HG03095 (cell line): ENCODE measurements at regions not wholly inside any gene's neighbourhood (a gene's known extent, or its start where the extent isn't known, plus 50 kb on each side); places are given as distances from the start of the nearest gene placed in this dataset.
"Not testable (repeated sequence)": the region's sequence is repeated elsewhere in the genome, so short reads cannot be mapped to it uniquely, and the experiment has no call there.

Experiments
- ATAC-seq: cut with Tn5 transposase; IDR thresholded peaks from one replicate; pipeline ENCODE4 v1.9.1; 2021; ENCODE audit warnings: moderate library complexity; ENCODE audit not compliant: unreplicated experiment

DNA sequence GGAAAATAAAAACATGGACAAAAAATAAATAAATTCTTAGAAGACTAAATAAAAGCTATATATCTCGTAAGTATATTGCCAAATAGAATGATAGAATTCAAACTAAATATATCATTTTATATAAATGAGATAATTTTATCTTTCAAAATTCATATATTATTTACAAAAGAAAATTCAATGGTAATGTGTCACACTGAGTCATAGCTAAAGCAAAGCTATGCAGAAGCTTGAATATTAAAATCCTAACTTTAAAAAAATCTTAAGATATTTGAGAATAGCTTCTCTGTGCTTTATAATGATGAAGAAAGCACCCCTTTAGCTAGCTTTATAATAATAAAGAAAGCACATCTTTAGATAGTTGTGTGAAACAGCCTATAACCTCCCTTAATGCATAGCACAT lies 1010.8 kb downstream of the OTOL1 start:
- no peak for ATAC-seq

DNA sequence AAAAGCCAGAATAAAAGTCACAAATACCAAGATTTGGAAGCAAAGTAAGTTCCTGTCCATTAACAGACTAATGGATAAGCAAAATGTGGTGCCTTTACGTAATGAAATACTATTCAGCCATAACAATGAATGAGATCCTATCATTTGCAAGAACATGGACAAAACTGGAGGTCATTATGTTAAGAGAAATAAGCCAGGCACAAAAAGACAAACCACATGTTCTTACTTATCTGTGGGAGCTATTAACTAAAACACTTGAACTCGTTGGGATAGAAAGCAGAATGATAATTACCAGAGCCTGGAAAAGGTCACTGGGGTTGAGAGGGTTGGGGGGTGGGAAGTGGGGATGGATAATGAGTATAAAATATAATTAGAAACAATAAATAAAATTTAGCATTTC lies 1015.9 kb downstream of the OTOL1 start:
- ATAC-seq: no peak

DNA sequence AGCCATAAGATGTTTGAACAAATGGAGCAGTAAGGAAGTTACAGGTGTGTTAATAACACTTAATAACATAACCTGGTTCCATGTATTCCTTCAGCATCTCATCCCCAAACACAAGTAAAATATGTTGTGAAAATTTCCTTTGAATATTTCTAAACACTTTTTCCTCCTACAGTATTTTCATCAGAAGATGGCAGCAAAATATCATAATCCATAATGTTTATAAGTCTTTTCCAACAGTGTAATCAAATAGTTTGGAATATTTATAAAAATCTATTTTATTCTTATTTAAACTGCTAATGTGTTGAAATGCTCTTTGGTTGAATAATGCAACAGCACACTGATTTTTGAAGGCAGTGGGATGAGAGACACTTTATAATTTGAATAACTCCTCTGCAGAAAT lies 1020.5 kb downstream of the OTOL1 start:
- ATAC-seq: no peak

DNA sequence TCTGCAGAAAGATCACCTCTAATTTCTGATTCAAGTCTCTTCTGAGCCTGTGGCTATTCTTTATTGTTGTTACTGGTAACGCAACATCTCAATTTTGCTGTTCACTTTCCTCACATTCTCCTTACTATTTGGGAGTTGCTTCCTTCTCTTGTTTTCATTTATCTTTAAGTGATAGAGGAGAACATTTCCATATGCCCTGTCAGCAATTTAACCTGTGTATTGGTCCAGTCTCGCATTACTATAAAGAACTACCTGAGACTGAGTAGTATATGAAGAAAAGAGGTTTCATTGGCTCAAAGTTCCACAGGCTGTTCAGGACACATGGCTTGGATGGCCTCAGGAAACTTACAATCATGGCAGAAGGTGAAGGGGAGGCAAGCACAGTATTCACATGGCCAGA lies 1025.1 kb downstream of the OTOL1 start:
- no peak for ATAC-seq

DNA sequence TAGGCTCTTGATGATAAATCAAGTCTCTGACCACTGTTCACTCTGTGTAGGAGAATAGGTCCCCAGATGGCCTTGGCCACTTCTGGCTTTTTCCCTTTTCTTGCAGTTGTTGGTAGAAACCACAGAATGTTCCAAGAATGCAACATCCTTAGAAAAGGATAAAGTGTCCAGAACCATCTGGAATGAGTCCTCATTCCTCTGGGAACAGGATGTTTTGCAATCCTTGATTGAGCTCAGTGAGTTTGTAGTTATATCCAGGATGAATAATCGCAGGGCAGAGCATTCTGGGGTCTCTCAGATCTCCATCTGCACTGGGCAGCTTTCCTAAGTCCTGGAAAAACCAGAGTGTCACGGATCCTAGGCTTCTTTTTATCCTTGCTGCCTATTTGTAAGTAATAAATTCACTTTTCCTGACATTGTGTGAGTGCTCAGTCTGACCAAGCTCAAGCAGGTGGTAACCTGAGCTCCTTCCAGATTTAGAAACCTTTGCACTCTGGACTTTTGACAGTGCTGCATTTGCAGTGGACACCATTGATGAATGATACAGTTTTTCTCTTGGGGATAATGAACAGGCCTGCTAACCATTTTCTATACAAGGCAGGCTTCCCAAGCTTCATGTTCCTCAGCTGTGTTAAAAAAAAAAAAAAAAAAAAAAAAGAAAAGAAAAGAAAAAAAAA lies 1028.6 kb downstream of the OTOL1 start:
- ATAC-seq: no peak

DNA sequence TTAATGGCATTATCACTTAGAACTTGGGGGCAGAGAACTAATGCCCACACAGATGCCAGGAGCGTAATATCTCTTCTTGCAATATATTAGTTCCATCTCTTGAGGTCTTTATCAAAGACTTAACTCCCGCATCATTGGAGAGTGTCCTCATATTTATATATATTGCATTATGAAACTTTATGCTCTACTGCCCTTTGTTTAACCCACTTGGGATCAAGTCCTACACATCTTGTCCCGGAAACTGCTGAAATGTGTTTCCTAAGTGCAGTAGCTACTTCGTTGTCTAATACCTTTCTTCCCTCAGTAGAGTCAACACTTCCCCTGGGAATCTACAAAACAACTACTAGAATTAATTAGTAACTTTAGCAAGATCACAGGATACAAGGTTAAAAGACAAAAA lies 1029.2 kb downstream of the OTOL1 start:
- ATAC-seq: no peak

DNA sequence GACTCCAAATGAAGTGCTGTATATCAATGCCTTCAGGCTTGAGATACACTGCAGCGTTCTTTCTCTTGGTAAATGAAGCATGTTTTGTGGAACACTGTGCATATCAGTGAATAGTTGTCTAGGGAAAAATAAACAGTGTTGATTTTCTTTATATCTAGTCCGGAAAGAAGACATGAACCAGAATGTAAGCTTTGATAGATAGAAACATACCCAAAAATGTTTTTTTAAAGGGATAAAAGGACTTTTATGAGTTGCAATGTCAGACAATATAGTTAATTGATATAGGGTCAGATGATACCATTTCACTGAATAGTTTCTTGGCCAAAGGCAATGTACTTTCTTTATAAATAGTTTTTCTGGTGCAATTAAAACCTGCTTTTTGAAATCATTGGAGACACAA lies 1037.8 kb downstream of the OTOL1 start:
- no peak for ATAC-seq

DNA sequence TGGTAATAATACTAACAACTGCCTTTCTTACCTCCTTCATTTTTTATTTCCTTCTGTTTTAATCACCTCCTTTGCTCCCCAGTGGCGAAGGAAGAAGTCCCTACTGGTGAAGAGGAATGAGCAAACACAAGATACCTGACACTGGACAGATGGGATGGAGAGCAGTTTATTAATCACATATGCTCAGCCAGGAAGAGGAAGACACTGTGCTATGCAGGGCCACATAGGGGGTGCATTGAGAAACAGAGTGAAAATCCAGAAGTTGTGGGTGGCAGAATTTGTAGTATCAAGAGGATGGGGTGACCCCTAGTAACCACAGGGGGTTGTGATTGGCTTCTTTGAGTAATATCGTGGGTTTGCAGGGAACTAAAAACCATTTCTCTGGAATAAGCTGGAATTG lies 1041.9 kb downstream of the OTOL1 start:
- no peak for ATAC-seq

DNA sequence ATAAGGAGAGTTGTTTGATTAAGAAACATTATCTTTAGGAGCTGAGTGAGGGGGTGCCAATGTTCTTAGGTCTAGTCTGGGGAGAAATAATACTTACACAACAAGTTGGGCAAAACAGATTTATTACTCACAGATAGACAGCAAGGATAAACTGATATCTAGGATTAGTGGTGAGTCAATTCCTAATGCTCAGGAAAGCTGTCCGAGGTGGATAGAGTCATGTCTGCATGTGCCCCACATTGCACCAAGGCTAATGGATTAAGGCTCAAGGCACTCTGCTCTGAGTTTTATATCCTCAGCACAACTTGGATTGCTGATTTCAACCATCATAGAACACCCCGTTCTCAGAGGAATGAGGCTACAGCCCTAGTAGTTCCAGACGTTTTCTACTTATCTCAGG lies 1042.3 kb downstream of the OTOL1 start:
- no peak for ATAC-seq

DNA sequence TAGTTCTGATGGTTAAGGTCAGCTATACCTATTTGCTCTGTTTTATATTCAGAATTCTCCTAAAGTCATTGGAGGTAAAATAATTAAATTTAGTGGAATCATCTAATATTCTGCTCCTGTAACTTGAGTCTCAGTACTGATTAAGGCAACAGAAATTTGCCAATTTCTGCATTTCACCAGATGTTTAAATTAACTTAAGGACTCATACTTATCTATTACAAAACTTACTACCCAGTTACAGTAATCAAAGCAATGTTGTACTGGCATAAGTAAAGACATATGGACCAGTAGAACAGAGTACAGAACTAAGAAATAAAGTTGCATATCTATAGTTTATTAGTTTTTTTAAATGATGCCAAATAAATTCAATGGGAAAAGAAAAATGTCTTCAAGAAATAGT lies 1043.8 kb downstream of the OTOL1 start:
- ATAC-seq: no peak

DNA sequence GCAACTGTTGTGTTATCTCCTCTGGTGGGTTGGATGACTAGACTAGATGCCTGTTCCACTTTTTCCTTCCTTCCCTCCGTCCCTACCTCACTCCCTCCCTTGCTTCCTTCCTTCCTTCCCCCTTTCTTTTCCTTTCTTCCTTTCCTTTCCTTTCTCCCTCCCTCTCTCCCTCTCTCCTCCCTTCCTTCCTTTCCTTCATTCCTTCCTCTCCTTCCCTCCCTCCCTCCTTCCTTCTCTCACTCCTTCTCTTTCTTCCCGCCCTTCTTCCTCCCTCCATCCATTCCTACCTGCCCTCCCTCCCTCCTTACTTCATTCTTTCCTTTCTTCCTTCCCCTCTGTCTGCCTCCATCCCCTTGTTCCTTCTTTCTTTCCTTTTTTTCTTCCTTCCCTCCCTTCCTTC lies 1045.3 kb downstream of the OTOL1 start:
- no peak for ATAC-seq

DNA sequence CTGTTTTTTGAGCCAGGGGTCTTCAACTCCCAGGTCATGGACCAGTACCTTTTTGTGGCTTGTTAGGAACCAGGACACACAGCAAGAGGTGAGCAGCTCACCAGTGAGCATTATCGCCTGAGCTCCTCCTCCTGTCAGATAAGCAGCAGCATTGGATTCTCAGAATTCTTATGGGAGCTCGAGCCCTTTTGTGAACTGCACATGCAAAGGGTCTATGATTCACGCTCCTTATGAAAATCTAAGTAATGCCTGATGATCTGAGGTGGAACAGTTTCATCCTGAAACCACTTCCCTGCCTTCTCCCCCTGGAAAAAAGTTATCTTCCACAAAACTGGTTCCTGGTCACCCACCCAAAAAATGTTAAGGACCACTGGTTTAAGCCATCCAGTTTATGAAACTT lies 1047.6 kb downstream of the OTOL1 start:
- no peak for ATAC-seq

DNA sequence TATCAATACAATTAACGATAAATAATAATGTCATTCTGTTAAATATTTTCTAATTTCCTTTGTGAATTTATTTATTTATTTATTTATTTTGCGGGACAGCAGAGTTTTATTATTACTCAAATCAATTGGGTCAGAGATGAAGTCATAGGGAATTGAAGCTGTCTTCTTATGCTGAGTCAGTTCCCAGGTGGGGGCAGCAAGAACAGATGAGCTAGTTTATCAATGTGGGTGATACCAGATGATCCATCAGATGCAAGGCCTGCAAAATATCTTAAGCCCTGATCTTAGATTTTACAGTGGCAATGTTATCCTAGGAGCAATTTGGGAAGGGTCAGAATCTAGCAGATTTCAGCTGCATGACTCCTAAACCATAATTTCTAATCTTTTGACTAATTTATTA lies 1050.3 kb downstream of the OTOL1 start:
- ATAC-seq: no peak

DNA sequence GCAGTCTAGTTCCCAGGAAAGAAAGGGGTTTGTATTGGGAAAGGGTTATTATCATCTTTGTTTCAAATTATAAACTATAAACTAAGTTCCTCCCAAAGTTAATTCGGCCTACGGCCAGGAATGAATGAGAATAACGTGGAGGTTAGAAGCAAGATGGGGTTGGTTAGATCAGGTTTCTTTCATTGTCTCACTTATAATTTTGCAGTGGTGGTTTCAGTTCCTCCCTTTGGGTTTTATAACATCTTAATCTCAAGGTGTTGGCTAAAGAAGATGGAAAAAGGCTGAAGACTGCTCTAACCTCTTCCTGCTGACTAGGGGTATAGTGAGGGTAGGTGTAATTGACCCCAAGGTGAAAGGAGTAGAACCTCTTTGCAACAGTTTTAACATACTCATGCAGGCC lies 1050.7 kb downstream of the OTOL1 start:
- ATAC-seq: no peak

DNA sequence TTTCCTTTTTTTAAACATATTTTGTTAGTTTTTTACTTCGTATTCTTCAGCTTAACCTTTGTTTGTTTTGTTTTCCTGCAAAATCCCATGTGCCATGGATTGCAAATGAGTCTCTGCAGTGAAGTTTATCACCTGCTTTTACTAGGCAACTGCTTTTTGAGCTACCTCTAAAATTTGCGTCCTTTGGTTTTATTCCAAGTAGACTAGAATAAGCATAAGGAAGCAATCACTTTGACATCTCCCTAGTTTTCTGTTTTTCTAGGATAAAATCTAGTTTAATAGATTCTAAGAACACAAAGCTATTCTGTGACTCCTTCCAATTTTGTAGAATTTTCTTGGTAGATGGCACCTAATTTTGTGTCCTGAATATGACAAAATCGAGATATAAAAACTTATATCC lies 1059.2 kb downstream of the OTOL1 start:
- ATAC-seq: no peak

DNA sequence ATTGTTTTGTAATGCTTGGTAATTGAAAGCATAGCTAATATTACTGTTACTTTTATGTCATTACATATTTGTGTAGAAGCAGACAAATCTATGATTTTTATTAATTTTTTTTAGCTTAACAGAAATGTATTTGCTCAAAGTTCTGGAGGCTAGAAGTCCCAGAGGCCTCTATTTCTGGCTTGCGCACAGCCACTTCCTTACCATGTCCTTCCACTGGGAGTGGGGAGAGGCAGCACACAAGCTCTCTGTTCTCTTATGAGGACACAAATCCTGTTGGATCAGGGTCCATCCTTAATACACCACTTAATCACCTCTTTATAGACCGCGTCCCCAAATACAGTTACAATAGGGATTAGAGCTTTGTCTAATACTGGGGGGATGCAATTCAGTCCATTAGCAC lies 1061.4 kb downstream of the OTOL1 start:
- ATAC-seq: no peak

DNA sequence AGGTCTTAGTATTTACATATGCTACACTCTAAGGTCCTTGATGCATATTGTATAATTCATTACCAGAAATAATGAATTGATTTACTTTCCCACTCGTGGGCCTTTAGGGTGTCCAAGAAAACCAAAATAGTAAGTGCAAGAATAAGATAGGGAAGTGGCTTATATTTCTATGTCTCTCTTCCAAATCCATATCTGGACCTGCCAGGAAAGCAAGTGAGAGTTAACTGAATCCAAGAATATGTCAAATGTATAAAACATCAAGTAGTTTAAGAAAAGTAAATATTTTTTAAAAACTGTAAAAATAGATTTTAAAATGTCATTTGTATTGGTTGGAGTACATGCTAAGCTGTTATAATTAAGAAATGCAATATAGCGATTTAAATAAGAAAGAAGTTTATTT lies 1072.1 kb downstream of the OTOL1 start:
- no peak for ATAC-seq

DNA sequence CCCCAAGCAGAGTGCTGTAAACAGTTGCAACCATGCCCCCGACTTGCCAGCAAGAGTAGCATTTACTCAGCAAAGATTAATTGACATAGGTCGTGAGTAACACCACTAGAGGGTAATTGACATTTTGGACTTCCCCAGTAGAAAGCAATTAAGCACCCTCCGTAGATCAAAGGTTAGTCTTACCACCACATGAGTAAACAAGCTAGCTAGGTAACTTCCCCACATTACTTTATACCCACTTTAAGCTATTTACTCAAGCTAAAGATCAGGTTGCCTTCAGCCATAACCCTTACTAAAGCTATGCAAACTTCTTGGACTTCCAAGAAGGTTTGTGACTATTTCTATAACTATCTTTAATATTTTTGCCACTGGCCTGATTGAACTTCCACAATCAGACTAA lies 1072.7 kb downstream of the OTOL1 start:
- no peak for ATAC-seq

DNA sequence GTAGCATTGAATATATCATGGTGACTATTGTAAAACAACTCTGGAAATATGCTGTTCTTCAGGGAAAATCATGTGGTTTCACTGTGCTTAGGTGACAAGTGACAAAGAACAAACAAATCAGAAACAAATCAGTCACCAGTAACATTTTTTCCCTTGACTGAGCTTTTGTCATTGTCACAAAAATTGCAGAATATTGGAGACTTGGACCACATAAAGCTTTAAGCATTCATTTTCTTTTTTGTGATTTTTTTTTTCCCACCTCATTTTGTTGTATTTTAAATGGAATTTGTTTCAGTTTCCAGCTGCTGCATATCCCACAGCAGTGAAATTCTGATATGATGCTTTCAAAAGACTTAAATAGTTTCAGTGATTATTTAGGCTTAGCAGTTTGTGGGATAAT lies 1088.4 kb downstream of the OTOL1 start:
- no peak for ATAC-seq

DNA sequence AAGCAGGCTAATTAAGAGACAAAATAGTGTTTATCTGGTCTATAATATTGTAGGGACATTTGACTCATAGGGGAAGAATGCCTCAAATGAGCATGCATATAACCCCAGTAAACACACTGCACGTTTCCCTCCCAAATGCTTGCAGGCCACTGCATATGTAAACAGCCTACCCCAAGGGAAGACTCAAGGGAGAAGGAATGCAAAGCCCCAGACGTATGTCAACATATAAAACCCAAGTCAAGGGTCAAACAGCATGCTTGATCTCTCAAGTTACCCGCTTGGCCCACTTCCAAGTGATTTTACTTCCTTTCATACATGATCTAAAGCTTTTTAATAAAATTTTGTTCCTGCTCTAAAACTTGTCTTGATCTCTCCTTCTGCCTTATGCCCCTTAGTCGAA lies 1090.0 kb downstream of the OTOL1 start:
- no peak for ATAC-seq

DNA sequence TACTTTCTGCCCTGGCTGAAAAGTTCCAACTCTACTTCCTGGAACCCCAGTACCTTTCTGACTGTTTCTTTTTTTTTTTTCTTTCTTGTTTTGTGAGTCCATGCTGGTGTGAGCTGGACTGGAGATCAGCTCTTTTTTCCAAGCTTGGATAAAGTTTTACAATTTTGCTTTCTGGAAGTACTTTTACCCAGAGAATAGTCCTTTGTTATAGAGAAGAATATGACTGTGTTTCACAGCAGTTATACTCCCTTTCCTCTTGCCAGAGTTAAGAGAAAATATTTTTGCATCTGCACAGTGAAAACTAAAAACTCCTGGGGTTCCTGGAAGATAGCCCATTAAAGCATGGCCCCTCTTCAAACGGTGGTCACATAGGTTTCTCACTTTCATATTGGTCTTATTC lies 1100.6 kb downstream of the OTOL1 start:
- ATAC-seq: no peak

DNA sequence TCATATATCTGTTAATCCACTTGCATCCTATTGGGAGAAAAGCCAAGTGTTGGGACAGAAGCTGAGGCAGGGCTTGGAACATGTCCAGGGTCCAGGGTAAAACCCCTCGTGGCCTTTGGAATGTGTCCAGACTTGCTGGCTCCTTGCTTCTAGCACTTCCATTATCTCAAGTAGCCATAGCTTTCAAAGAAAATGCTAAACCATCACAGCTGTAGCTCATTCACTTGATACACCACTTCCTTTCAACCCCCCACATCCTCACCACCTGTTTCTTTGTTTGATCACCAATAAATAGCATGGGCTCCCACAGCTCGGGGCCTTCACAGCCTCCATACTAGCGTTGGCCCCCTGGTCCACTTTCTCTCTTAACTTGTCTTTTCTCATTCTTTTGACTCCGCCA lies 1101.9 kb downstream of the OTOL1 start:
- ATAC-seq: not testable (repeated sequence)

DNA sequence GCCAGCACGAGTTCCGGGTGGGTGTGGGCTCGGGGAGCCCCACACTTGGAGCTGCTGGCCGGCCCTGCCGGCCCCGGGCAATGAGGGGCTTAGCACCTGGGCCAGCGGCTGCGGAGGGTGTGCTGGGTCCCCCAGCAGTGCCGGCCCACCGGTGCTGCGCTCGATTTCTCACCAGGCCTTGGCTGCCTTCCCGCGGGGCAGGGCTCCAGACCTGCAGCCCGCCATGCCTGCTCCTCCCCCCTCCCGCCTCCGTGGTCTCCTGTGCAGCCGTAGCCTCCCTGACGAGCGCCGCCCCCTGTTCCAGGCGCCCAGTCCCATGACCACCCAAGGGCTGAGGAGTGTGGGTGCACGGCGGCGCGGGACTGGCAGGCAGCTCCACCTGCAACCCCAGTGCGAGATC lies 1103.1 kb downstream of the OTOL1 start:
- ATAC-seq: not testable (repeated sequence)
